SU-DHL-6 (cell line): ENCODE measurements at regions not wholly inside any gene's neighbourhood (a gene's known extent, or its start where the extent isn't known, plus 50 kb on each side); places are given as distances from the start of the nearest gene placed in this dataset.
"Not testable (repeated sequence)": the region's sequence is repeated elsewhere in the genome, so short reads cannot be mapped to it uniquely, and the experiment has no call there.

Experiments
- H2AFZ ChIP-seq: fragments of 200-600 bp; sonication (generic); 2 replicates; pipeline ENCODE4 v1.6.1; 2014; ENCODE audit warnings: low read depth, mild to moderate bottlenecking, moderate library complexity, mixed read lengths, antibody characterized with exemption, low read length; ENCODE audit not compliant: severe bottlenecking
- H3F3A ChIP-seq: fragments of 200-600 bp; shearing (Covaris generic); 2 replicates; pipeline ENCODE4 v1.6.0; 2016; ENCODE audit warnings: antibody characterized with exemption, mild to moderate bottlenecking; ENCODE audit not compliant: insufficient read depth
- H3K27ac ChIP-seq: fragments of 200-600 bp; sonication (generic); 2 replicates; pipeline ENCODE4 v1.5.1; 2016; ENCODE audit warnings: low read depth, mild to moderate bottlenecking, low read length, moderate library complexity, mixed read lengths
- H3K27me3 ChIP-seq: fragments of 200-600 bp; sonication (generic), shearing (Covaris generic); 2 replicates; pipeline ENCODE4 v1.6.0; 2014; ENCODE audit warnings: mild to moderate bottlenecking, low read length
- H3K36me3 ChIP-seq: fragments of 200-600 bp; sonication (generic); 2 replicates; pipeline ENCODE4 v1.6.1; 2014; ENCODE audit warnings: mild to moderate bottlenecking, low read length, mixed read lengths
- H3K4me2 ChIP-seq: fragments of 300-600, 200-600 bp; shearing (Covaris generic), sonication (generic); 2 replicates; pipeline ENCODE4 v1.6.0; 2014; ENCODE audit warnings: low read length, low read depth, mild to moderate bottlenecking; ENCODE audit not compliant: poor library complexity, severe bottlenecking
- H3K4me3 ChIP-seq: fragments of 200-600 bp; sonication (generic); 2 replicates; pipeline ENCODE4 v1.5.1; 2014; ENCODE audit warnings: antibody characterized with exemption, low read length, mild to moderate bottlenecking, mixed read lengths; ENCODE audit not compliant: insufficient read depth, poor library complexity, severe bottlenecking
- H3K79me2 ChIP-seq: fragments of 200-600 bp; sonication (generic); 2 replicates; pipeline ENCODE4 v1.6.1; 2014; ENCODE audit warnings: mild to moderate bottlenecking, low read length, moderate library complexity; ENCODE audit not compliant: insufficient read depth
- H3K9ac ChIP-seq: fragments of 200-600 bp; sonication (generic); 2 replicates; pipeline ENCODE4 v1.7.0; 2014; ENCODE audit warnings: mild to moderate bottlenecking, low read length
- H3K9me2 ChIP-seq: fragments of 200-600 bp; sonication (generic); replicated peaks from 2 replicates; pipeline ENCODE4 v1.6.1; 2014; ENCODE audit warnings: low read length; ENCODE audit not compliant: insufficient read depth
- H3K9me3 ChIP-seq: fragments of 200-600 bp; sonication (generic); 2 replicates; pipeline ENCODE4 v1.6.1; 2014; ENCODE audit warnings: low read length, mixed read lengths; ENCODE audit not compliant: insufficient read depth
- H4K20me1 ChIP-seq: fragments of 200-600 bp; sonication (generic); 2 replicates; pipeline ENCODE4 v1.6.1; 2014; ENCODE audit warnings: low read depth, mild to moderate bottlenecking, antibody characterized with exemption, low read length, moderate library complexity, mixed read lengths
- CTCF ChIP-seq: fragments of 200-600 bp; sonication (generic); IDR thresholded peaks from one replicate; pipeline ENCODE4 v1.5.1; 2017; ENCODE audit warnings: antibody characterized with exemption, mild to moderate bottlenecking, low read length, moderate library complexity; ENCODE audit not compliant: insufficient read depth, poor library complexity, severe bottlenecking
- EZH2phosphoT487 ChIP-seq: fragments of 200-600 bp; sonication (generic), shearing (Covaris generic); conservative IDR thresholded peaks from 2 replicates; pipeline ENCODE4 v1.6.1; 2018; ENCODE audit warnings: mild to moderate bottlenecking, antibody characterized with exemption, low read length, moderate library complexity, mixed read lengths

DNA sequence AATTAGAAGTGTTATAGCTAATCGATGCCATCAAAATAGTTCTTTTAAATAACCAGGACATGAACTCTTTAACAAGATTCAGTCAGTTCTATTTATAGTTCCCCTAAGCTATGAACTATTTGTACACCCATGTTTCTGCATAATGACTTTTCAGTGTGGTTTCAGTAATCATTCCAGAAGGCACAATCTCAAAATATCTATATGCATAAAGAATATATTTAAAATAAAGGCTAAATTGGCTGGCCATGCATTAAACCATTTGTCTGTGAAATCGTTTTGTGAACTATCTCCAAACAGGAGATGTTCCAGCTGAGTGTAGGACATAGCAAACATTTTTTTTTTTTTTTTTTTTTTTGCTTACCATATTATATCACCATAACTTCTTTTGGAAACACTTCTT lies 719.3 kb downstream of the PLCL1 start:
- Histone ChIP-seq H3F3A (no peaks in the 10 kb centered on the region), H3K27me3 (no peaks in the 10 kb centered on the region), H4K20me1 (no peaks in the 10 kb centered on the region), H3K4me2 (no peak overlapping the region), H3K9ac (no peak overlapping the region), H3K79me2 (no peaks in the 10 kb centered on the region), H3K4me3 (no peak overlapping the region), H3K27ac (no peak overlapping the region), H2AFZ (no peak overlapping the region), H3K9me3 (no peaks in the 10 kb centered on the region), H3K9me2 (no peaks in the 10 kb centered on the region), H3K36me3 (no peaks in the 10 kb centered on the region)
- TF ChIP-seq EZH2phosphoT487, result no peak
- no peak for TF ChIP-seq CTCF

DNA sequence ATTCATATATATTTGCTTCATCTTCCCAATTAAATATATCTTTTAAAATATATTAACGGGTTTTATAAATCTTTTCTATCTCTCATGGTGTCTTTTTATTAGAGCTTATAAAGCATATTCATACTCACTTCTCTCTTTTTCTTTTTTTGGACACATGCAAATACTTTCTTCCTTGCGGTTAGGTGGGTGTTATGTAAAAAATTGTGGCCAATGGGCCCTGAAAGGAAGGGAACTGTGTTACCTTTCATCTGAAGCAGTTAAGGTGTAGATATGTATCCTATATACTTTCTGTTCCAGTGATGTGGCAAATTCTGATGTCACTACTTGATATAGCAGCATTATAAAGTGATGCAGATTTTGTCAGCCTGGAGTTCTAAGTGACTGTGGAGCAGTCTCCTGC lies 714.5 kb downstream of the PLCL1 start:
- no peaks in the 10 kb centered on the region for H3K79me2 ChIP-seq
- H3K4me2 ChIP-seq, result no peak overlapping the region
- no peak for TF ChIP-seq CTCF
- no peak for TF ChIP-seq EZH2phosphoT487

DNA sequence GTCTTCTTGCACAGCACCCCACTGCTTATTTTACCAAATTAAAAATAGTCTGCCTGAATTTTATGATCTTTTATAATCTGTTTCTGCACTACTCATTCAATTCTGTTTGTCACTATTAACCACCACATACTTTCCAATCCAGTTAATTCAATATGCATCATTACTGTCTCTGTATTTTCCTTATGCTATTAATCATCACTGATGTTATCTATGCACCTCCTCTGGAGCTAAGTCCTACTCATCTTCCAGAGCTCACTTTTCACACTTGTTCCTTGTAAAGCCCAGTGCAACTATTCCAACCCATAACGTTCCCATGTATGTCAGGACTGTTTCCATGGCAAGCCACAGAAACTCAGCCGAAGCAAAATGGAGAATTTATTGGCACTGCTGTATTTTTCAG lies 713.6 kb downstream of the PLCL1 start:
- Histone ChIP-seq H3K27me3 (no peaks in the 10 kb centered on the region), H3K4me3 (no peak overlapping the region), H2AFZ (no peak overlapping the region), H3K36me3 (no peaks in the 10 kb centered on the region), H3K9ac (no peak overlapping the region), H3K27ac (no peak overlapping the region), H3K9me2 (no peaks in the 10 kb centered on the region), H3F3A (no peaks in the 10 kb centered on the region), H3K79me2 (no peaks in the 10 kb centered on the region), H3K4me2 (no peak overlapping the region), H4K20me1 (no peaks in the 10 kb centered on the region), H3K9me3 (no peaks in the 10 kb centered on the region)
- no peak for TF ChIP-seq EZH2phosphoT487
- TF ChIP-seq CTCF, result no peak

More for the DNA sequence above, 714.5 kb downstream of the PLCL1 start:
- no peak overlapping the region for H3K9ac ChIP-seq
- H3F3A ChIP-seq, result no peaks in the 10 kb centered on the region
- no peak overlapping the region for H3K4me3 ChIP-seq
- H3K36me3 ChIP-seq, result no peaks in the 10 kb centered on the region
- H3K27me3 ChIP-seq, result no peaks in the 10 kb centered on the region
- H3K9me2 ChIP-seq, result no peaks in the 10 kb centered on the region
- H3K9me3 ChIP-seq, result no peaks in the 10 kb centered on the region
- H4K20me1 ChIP-seq, result no peaks in the 10 kb centered on the region
- H2AFZ ChIP-seq, result no peak overlapping the region
- H3K27ac ChIP-seq, result no peak overlapping the region

GRCh38 chr2:198508610-198509009 lies 704.2 kb downstream of the PLCL1 start:
- not testable (repeated sequence) for H3K36me3 ChIP-seq, H3K4me3 ChIP-seq, H2AFZ ChIP-seq, H3K27me3 ChIP-seq, H3K4me2 ChIP-seq, H3K9me2 ChIP-seq, H3F3A ChIP-seq, H3K27ac ChIP-seq, H4K20me1 ChIP-seq, H3K9me3 ChIP-seq, H3K9ac ChIP-seq, H3K79me2 ChIP-seq
